ENCODE measurements at regions not wholly inside any gene's neighbourhood (a gene's known extent, or its start where the extent isn't known, plus 50 kb on each side); places are given as distances from the start of the nearest gene placed in this dataset.
"Not testable (repeated sequence)": the region's sequence is repeated elsewhere in the genome, so short reads cannot be mapped to it uniquely, and the experiment has no call there.

GRCh38 chr10:131363416-131363815 lies 51.9 kb upstream of the TCERG1L start:
- no peaks in the 10 kb centered on the region for H3K4me1 ChIP-seq

DNA sequence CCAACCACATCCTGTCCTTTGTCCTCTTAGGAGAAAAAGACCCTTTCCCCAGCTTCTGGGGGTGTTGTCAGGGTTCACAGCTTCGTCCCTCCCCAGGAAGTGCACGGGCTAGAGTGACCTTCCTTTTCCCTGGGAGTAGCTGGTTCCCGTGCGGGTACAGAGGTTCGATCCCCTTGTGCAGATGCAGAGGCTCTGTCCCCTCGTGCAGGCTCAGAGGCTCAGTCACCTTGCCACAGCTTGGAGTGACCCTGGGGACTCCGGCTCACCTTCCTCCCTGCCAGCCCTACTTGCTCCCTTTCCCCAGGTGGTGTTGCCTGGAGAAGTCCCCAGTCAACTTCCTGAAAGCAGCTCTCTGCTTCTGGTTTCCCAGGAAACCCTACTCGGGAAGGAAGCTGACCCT lies 60.0 kb upstream of the TCERG1L start:
- no peak overlapping the region for H3K4me3 ChIP-seq
- TF ChIP-seq POLR2AphosphoS5 (IDR thresholded peaks at IDR 0.05) (no peak), POLR2A (IDR thresholded peaks at IDR 0.05) (no peak), CTCF (IDR thresholded peaks at IDR 0.05) (no peak), EP300 (IDR thresholded peaks at IDR 0.05) (no peak)
- no peak overlapping the region for H3K27ac ChIP-seq
- no peak for DNase-seq (ENCODE audit: low spot score in 2 of 2)
- H3K36me3 ChIP-seq: no peaks in the 10 kb centered on the region
- no peaks in the 10 kb centered on the region for H3K4me1 ChIP-seq
- H3K27me3 ChIP-seq: peaks cover 8% of the 10 kb centered on the region
- WGBS: 72% methylated on average over 8 of the region's 8 CpGs
- H3K9me3 ChIP-seq: peaks cover 7% of the 10 kb centered on the region

More at GRCh38 chr10:131363416-131363815, 51.9 kb upstream of the TCERG1L start:
- TF ChIP-seq CTCF (IDR thresholded peaks at IDR 0.05): no peak
- no peak for TF ChIP-seq POLR2A (IDR thresholded peaks at IDR 0.05)
- no peak for TF ChIP-seq POLR2AphosphoS5 (IDR thresholded peaks at IDR 0.05)
- TF ChIP-seq EP300 (IDR thresholded peaks at IDR 0.05): no peak
- no peaks in the 10 kb centered on the region for H3K36me3 ChIP-seq
- WGBS: 46% methylated on average over 2 of the region's 2 CpGs
- no peak overlapping the region for H3K27ac ChIP-seq
- H3K9me3 ChIP-seq: no peaks in the 10 kb centered on the region
- no peak for DNase-seq (ENCODE audit: low spot score in 2 of 2)
- peaks cover under 1% of the 10 kb centered on the region for H3K27me3 ChIP-seq
- no peak overlapping the region for H3K4me3 ChIP-seq

DNA sequence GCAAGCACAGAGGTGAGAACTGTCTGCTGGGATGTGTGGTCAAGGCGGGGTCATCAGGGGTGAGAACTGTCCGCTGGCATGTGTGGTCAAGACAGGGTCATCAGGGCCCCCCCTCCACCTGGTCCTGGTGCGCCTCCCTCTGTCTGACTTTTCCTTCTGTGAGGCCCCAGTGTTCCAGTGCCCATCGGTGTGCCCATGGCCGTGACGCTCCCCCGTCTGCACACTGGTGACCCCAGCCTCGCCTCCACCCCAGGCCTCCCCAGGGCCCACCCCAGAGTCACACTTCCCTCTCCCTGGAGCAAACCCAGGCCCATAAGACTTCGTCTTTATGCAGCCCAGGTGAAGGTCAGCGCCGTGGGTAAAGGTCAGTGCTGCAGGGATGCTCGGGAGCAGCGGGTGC lies 70.1 kb upstream of the TCERG1L start:
- Histone ChIP-seq H3K27ac (no peak overlapping the region), H3K9me3 (no peaks in the 10 kb centered on the region), H3K4me1 (no peaks in the 10 kb centered on the region), H3K27me3 (peaks cover 3% of the 10 kb centered on the region), H3K4me3 (no peak overlapping the region), H3K36me3 (no peaks in the 10 kb centered on the region)
- DNase-seq (ENCODE audit: low spot score in 2 of 2): no peak
- WGBS: 86% methylated on average over 7 of the region's 13 CpGs
- TF ChIP-seq POLR2A (IDR thresholded peaks at IDR 0.05) (no peak), POLR2AphosphoS5 (IDR thresholded peaks at IDR 0.05) (no peak), CTCF (IDR thresholded peaks at IDR 0.05) (no peak), EP300 (IDR thresholded peaks at IDR 0.05) (no peak)

DNA sequence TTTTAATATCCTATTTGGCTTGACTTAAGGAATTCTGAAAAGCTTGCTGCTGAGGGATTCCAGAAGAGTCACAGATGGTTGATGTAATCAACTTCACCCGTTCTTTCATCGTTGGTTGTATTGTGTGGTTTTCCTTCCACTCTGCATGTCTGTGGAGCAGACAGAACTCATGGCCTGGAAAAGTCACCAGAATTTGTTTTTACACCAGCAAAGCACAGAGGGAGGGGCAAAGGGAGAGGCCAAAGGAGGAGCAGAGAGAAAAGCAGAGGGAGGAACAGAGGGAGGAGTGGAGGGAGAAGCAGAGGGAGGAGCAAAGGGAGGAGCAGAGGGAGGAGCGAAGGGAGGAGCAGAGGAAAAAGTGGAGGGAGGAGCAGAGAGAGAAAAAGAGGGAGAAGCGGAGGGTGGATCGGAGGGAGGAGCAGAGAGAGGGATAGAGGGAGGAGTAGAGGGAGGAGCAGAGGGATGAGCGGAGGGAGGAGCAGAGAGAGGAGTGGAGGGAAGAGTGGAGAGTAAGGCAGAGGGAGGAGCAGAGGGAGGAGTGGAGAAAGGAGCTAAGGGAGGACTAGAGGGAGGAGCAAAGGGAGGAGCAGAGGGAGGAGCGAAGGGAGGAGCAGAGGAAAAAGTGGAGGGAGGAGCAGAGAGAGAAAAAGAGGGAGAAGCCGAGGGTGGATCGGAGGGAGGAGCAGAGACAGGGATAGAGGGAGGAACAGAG lies 73.8 kb upstream of the TCERG1L start:
- H3K4me3 ChIP-seq; H3K27ac ChIP-seq; H3K4me1 ChIP-seq; DNase-seq (ENCODE audit: low spot score in 2 of 2); H3K27me3 ChIP-seq; H3K36me3 ChIP-seq; H3K9me3 ChIP-seq: not testable (repeated sequence)
- 62% methylated on average over 9 of the region's 9 CpGs for WGBS

GRCh38 chr10:131387018-131387529 lies 75.6 kb upstream of the TCERG1L start:
- DNase-seq (ENCODE audit: low spot score in 2 of 2): no peak
- no peaks in the 10 kb centered on the region for H3K36me3 ChIP-seq
- no peak for TF ChIP-seq POLR2AphosphoS5 (IDR thresholded peaks at IDR 0.05)
- no peak for TF ChIP-seq EP300 (IDR thresholded peaks at IDR 0.05)
- no peak for TF ChIP-seq POLR2A (IDR thresholded peaks at IDR 0.05)
- no peak for TF ChIP-seq CTCF (IDR thresholded peaks at IDR 0.05)
- H3K27me3 ChIP-seq: peaks cover 8% of the 10 kb centered on the region
- H3K4me3 ChIP-seq: no peak overlapping the region
- H3K4me1 ChIP-seq: no peaks in the 10 kb centered on the region
- 53% methylated on average over 11 of the region's 11 CpGs for WGBS
- no peak overlapping the region for H3K27ac ChIP-seq
- no peaks in the 10 kb centered on the region for H3K9me3 ChIP-seq

Measured in suprapubic skin (tissue), 4 donors.